ENCODE measurements at regions not wholly inside any gene's neighbourhood (a gene's known extent, or its start where the extent isn't known, plus 50 kb on each side); places are given as distances from the start of the nearest gene placed in this dataset.

- TF ChIP-seq SETDB1 (CRISPR knock-in tag; IDR thresholded peaks at IDR 0.05; ENCODE audit: borderline replicate concordance) (no peak), ZNF383 (CRISPR knock-in tag; IDR thresholded peaks at IDR 0.05; ENCODE audit: borderline replicate concordance) (no peak), ERF (CRISPR knock-in tag; IDR thresholded peaks at IDR 0.05) (no peak), SOX6 (IDR thresholded peaks at IDR 0.05) (no peak), SOX6 (CRISPR knock-in tag; IDR thresholded peaks at IDR 0.05) (no peak), HES4 (CRISPR knock-in tag; IDR thresholded peaks at IDR 0.05; ENCODE audit: borderline replicate concordance) (no peak), DNMT1 (CRISPR knock-in tag; IDR thresholded peaks at IDR 0.05) (no peak), FOXC1 (CRISPR knock-in tag; IDR thresholded peaks at IDR 0.05; ENCODE audit: borderline replicate concordance) (no peak), ZNF124 (CRISPR knock-in tag; IDR thresholded peaks at IDR 0.05) (no peak), ZSCAN12 (CRISPR knock-in tag; IDR thresholded peaks at IDR 0.05) (no peak)
Measured at GRCh38 chr5:8879248-8879647, 666.6 kb downstream of the SEMA5A start (continued).

GRCh38 chr5:8884029-8884428 is 661.8 kb downstream of the SEMA5A start:
- H2AFZ ChIP-seq (ENCODE audit: low read length), result no peak overlapping the region
- H3K4me3 ChIP-seq (replicated peaks in 1 of 3; ENCODE audit: insufficient read depth in 1 of 3, low read depth in 2 of 3, low read length in 3 of 3), result no peak overlapping the region
- H3K4me2 ChIP-seq (ENCODE audit: low read depth, low read length), result no peak overlapping the region
- H3K9me3 ChIP-seq (ENCODE audit: low read length), result peaks cover 81% of the 10 kb centered on the region
- no peaks in the 10 kb centered on the region for H3K4me1 ChIP-seq (ENCODE audit: insufficient read depth, low read length)
- no peaks in the 10 kb centered on the region for H4K20me1 ChIP-seq (ENCODE audit: insufficient read depth, low read length)
- ChIA-PET POLR2A (no interaction called here), CTCF (ENCODE audit: low intra/inter-chr PET ratio, low total read pairs) (no interaction called here)
- H3K27me3 ChIP-seq (ENCODE audit: control insufficient read depth in 1 of 2, insufficient read depth in 2 of 2, low read length in 2 of 2), result no peaks in the 10 kb centered on the region
- H3K9ac ChIP-seq (ENCODE audit: insufficient read depth, low read depth, low read length), result no peak overlapping the region
- intact Hi-C loops (cut with micrococcal nuclease; ENCODE audit: unreplicated experiment), result no loop called here
- no peaks in the 10 kb centered on the region for H3K36me3 ChIP-seq (replicated peaks in 1 of 2; ENCODE audit: control insufficient read depth in 1 of 2, insufficient read depth in 2 of 2, low read length in 2 of 2)
- BruUV-seq (replicated peaks), result no TSS peak
- FAIRE-seq (no peak), ATAC-seq (no peak), DNase-seq (ENCODE audit: low spot score) (no peak)
- 0% methylated on average over 2 of the region's 2 CpGs for WGBS (ENCODE audit: low lambda C conversion rate)
- no peak overlapping the region for H3K27ac ChIP-seq (ENCODE audit: extremely low read length, insufficient read depth, low read length)
- H3K79me2 ChIP-seq (ENCODE audit: insufficient read depth, low read length), result no peaks in the 10 kb centered on the region
- in situ Hi-C loops (cut with HindIII; ENCODE audit: extremely low pct_ligation_motif_present, low pct_unique_long_range_greater_than_20kb), result no loop called here
- TF ChIP-seq PAWR (CRISPR knock-in tag; IDR thresholded peaks at IDR 0.05; ENCODE audit: borderline replicate concordance), result no peak
- no peak for TF ChIP-seq PBX2 (CRISPR knock-in tag; IDR thresholded peaks at IDR 0.05)
- TF ChIP-seq ZNF615 (CRISPR knock-in tag; IDR thresholded peaks at IDR 0.05; ENCODE audit: borderline replicate concordance), result no peak
- TF ChIP-seq KAT7 (CRISPR knock-in tag; IDR thresholded peaks at IDR 0.05; ENCODE audit: borderline replicate concordance), result no peak
- TF ChIP-seq ZNF160 (CRISPR knock-in tag; IDR thresholded peaks at IDR 0.05), result no peak
- no peak for TF ChIP-seq NFATC3 (CRISPR knock-in tag; IDR thresholded peaks at IDR 0.05)
- TF ChIP-seq ZMYM4 (CRISPR knock-in tag; IDR thresholded peaks at IDR 0.05), result no peak
- TF ChIP-seq NR2F2 (IDR thresholded peaks at IDR 0.05; ENCODE audit: borderline replicate concordance, low read depth), result no peak
- no peak for TF ChIP-seq ZBTB4 (CRISPR knock-in tag; IDR thresholded peaks at IDR 0.05; ENCODE audit: borderline replicate concordance)
- no peak for TF ChIP-seq KLF12 (CRISPR knock-in tag; IDR thresholded peaks at IDR 0.05; ENCODE audit: borderline replicate concordance)
- TF ChIP-seq ZNF773 (CRISPR knock-in tag; IDR thresholded peaks at IDR 0.05; ENCODE audit: borderline replicate concordance), result no peak
